T-helper 2 cell treated with Interferon-gamma antibody and Interleukin-4, amounts not matched to agents 5 μg/mL and 100 μg/mL, for 36 hours (primary cell): ENCODE measurements at regions not wholly inside any gene's neighbourhood (a gene's known extent, or its start where the extent isn't known, plus 50 kb on each side); places are given as distances from the start of the nearest gene placed in this dataset.

Experiments used
- DNase-seq: peaks from one replicate; pipeline ENCODE4 v3.0.0; 2021; ENCODE audit warnings: low spot score
- H3K27ac Mint-ChIP-seq: one replicate; pipeline ENCODE4 v1.8.0; 2021; ENCODE audit warnings: mild to moderate bottlenecking, mixed read lengths
- H3K27me3 Mint-ChIP-seq: one replicate; pipeline ENCODE4 v1.8.0; 2021; ENCODE audit warnings: low read depth, mixed read lengths
- H3K36me3 Mint-ChIP-seq: one replicate; pipeline ENCODE4 v1.8.0; 2021; ENCODE audit warnings: low read depth, mixed read lengths
- H3K4me1 Mint-ChIP-seq: one replicate; pipeline ENCODE4 v1.8.0; 2021; ENCODE audit warnings: low read depth, mixed read lengths
- H3K4me3 Mint-ChIP-seq: one replicate; pipeline ENCODE4 v1.8.0; 2022; ENCODE audit warnings: mild to moderate bottlenecking, moderate library complexity, mixed read lengths
- H3K9me3 Mint-ChIP-seq: one replicate; pipeline ENCODE4 v1.8.0; 2021; ENCODE audit warnings: mixed read lengths

GRCh38 chr13:39803156-39803555, 147.7 kb downstream of the COG6 start:
- no peak for DNase-seq
- Mint-ChIP-seq H3K27ac (no peak overlapping the region), H3K4me1 (peaks cover 3% of the 10 kb centered on the region), H3K9me3 (peaks cover 12% of the 10 kb centered on the region), H3K4me3 (no peak overlapping the region), H3K36me3 (peaks cover 2% of the 10 kb centered on the region), H3K27me3 (no peaks in the 10 kb centered on the region)

GRCh38 chr13:39803851-39804250, 148.4 kb downstream of the COG6 start:
- Mint-ChIP-seq H3K27me3 (no peaks in the 10 kb centered on the region), H3K9me3 (peaks cover 9% of the 10 kb centered on the region), H3K4me1 (peaks cover 3% of the 10 kb centered on the region), H3K27ac (no peak overlapping the region), H3K36me3 (peaks cover 2% of the 10 kb centered on the region), H3K4me3 (no peak overlapping the region)
- no peak for DNase-seq

GRCh38 chr13:39804332-39805210, 149.1 kb downstream of the COG6 start:
- H3K36me3 Mint-ChIP-seq, result peaks cover 2% of the 10 kb centered on the region
- peaks cover 9% of the 10 kb centered on the region for H3K9me3 Mint-ChIP-seq
- DNase-seq, result no peak
- H3K4me3 Mint-ChIP-seq, result no peak overlapping the region
- H3K27me3 Mint-ChIP-seq, result no peaks in the 10 kb centered on the region
- H3K4me1 Mint-ChIP-seq, result peaks cover 3% of the 10 kb centered on the region
- H3K27ac Mint-ChIP-seq, result no peak overlapping the region

- no peak for DNase-seq
- H3K4me3 Mint-ChIP-seq, result no peak overlapping the region
- no peaks in the 10 kb centered on the region for H3K9me3 Mint-ChIP-seq
- H3K4me1 Mint-ChIP-seq, result peaks cover 2% of the 10 kb centered on the region
- no peak overlapping the region for H3K27ac Mint-ChIP-seq
- H3K36me3 Mint-ChIP-seq, result no peaks in the 10 kb centered on the region
- H3K27me3 Mint-ChIP-seq, result no peaks in the 10 kb centered on the region
Measured at GRCh38 chr13:39809466-39809865, 154.0 kb downstream of the COG6 start.

GRCh38 chr13:39810091-39810877, 154.8 kb downstream of the COG6 start:
- H3K4me1 Mint-ChIP-seq, result no peaks in the 10 kb centered on the region
- DNase-seq, result no peak
- no peaks in the 10 kb centered on the region for H3K27me3 Mint-ChIP-seq
- no peaks in the 10 kb centered on the region for H3K9me3 Mint-ChIP-seq
- H3K4me3 Mint-ChIP-seq, result no peak overlapping the region
- no peaks in the 10 kb centered on the region for H3K36me3 Mint-ChIP-seq
- H3K27ac Mint-ChIP-seq, result no peak overlapping the region

- H3K27ac Mint-ChIP-seq, result no peak overlapping the region
- no peaks in the 10 kb centered on the region for H3K27me3 Mint-ChIP-seq
- H3K4me3 Mint-ChIP-seq, result no peak overlapping the region
- H3K4me1 Mint-ChIP-seq, result no peaks in the 10 kb centered on the region
- DNase-seq, result no peak
- H3K9me3 Mint-ChIP-seq, result no peaks in the 10 kb centered on the region
- no peaks in the 10 kb centered on the region for H3K36me3 Mint-ChIP-seq
Measured at GRCh38 chr13:39811051-39811450, 155.6 kb downstream of the COG6 start.

- H3K9me3 Mint-ChIP-seq, result no peaks in the 10 kb centered on the region
- H3K27me3 Mint-ChIP-seq, result no peaks in the 10 kb centered on the region
- H3K27ac Mint-ChIP-seq, result no peak overlapping the region
- H3K4me3 Mint-ChIP-seq, result no peak overlapping the region
- no peak for DNase-seq
- H3K36me3 Mint-ChIP-seq, result no peaks in the 10 kb centered on the region
- H3K4me1 Mint-ChIP-seq, result no peaks in the 10 kb centered on the region
Measured at GRCh38 chr13:39811696-39812095, 156.2 kb downstream of the COG6 start.

GRCh38 chr13:39815345-39816111, 160.1 kb downstream of the COG6 start:
- H3K4me3 Mint-ChIP-seq, result no peak overlapping the region
- no peak for DNase-seq
- H3K36me3 Mint-ChIP-seq, result no peaks in the 10 kb centered on the region
- H3K27ac Mint-ChIP-seq, result no peak overlapping the region
- H3K9me3 Mint-ChIP-seq, result no peaks in the 10 kb centered on the region
- H3K4me1 Mint-ChIP-seq, result no peaks in the 10 kb centered on the region
- no peaks in the 10 kb centered on the region for H3K27me3 Mint-ChIP-seq

- no peak for DNase-seq
- Mint-ChIP-seq H3K27me3 (no peaks in the 10 kb centered on the region), H3K27ac (no peak overlapping the region), H3K4me1 (peaks cover 3% of the 10 kb centered on the region), H3K4me3 (no peak overlapping the region), H3K36me3 (no peaks in the 10 kb centered on the region), H3K9me3 (no peaks in the 10 kb centered on the region)
Measured at GRCh38 chr13:39816936-39817335, 161.5 kb downstream of the COG6 start.

GRCh38 chr13:39818953-39819352, 163.5 kb downstream of the COG6 start:
- no peaks in the 10 kb centered on the region for H3K27me3 Mint-ChIP-seq
- no peaks in the 10 kb centered on the region for H3K36me3 Mint-ChIP-seq
- no peak overlapping the region for H3K27ac Mint-ChIP-seq
- no peaks in the 10 kb centered on the region for H3K9me3 Mint-ChIP-seq
- no peak for DNase-seq
- peaks cover 18% of the 10 kb centered on the region for H3K4me1 Mint-ChIP-seq
- H3K4me3 Mint-ChIP-seq, result no peak overlapping the region

- no peaks in the 10 kb centered on the region for H3K27me3 Mint-ChIP-seq
Measured at GRCh38 chr13:39820606-39821005, 165.1 kb downstream of the COG6 start.

GRCh38 chr13:39821977-39822376, 166.5 kb downstream of the COG6 start:
- peak overlapping the region; percentile 19 for H3K4me3 Mint-ChIP-seq
- no peaks in the 10 kb centered on the region for H3K9me3 Mint-ChIP-seq
- DNase-seq, result no peak
- H3K4me1 Mint-ChIP-seq, result peaks cover 18% of the 10 kb centered on the region
- no peaks in the 10 kb centered on the region for H3K36me3 Mint-ChIP-seq
- H3K27me3 Mint-ChIP-seq, result no peaks in the 10 kb centered on the region
- H3K27ac Mint-ChIP-seq, result no peak overlapping the region

More at GRCh38 chr13:39820606-39821005, 165.1 kb downstream of the COG6 start:
- Mint-ChIP-seq H3K4me3 (no peak overlapping the region), H3K9me3 (no peaks in the 10 kb centered on the region), H3K27ac (no peak overlapping the region), H3K4me1 (peaks cover 18% of the 10 kb centered on the region), H3K36me3 (no peaks in the 10 kb centered on the region)
- DNase-seq, result no peak

- no peaks in the 10 kb centered on the region for H3K36me3 Mint-ChIP-seq
- H3K4me1 Mint-ChIP-seq, result peaks cover 18% of the 10 kb centered on the region
- no peak for DNase-seq
- H3K9me3 Mint-ChIP-seq, result no peaks in the 10 kb centered on the region
- no peaks in the 10 kb centered on the region for H3K27me3 Mint-ChIP-seq
- peak overlapping the region; percentile 67 for H3K4me3 Mint-ChIP-seq
- H3K27ac Mint-ChIP-seq, result no peak overlapping the region
Measured at GRCh38 chr13:39822437-39822836, 167.0 kb downstream of the COG6 start.
